ENCODE measurements at regions not wholly inside any gene's neighbourhood (a gene's known extent, or its start where the extent isn't known, plus 50 kb on each side); places are given as distances from the start of the nearest gene placed in this dataset.

DNA sequence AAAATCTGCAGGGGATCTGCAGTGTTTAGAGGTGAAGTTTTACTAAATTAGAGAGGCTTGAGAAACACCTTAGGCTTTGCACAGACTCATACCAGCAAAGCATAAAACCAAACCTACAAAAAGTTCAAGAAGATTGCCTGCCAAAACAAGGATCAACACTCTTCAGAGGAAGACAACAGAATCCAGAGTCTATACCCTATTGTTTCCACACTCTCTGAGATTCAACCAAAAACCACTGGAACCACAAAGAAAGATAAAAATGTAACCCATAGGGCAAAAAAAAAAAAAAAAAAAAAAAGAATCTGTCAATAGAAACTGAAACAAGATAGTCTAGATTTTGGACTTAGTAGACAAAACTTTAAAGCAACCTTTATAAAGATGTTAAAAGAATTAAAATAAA lies 102.7 kb downstream of the ANKRD60 start:
- Histone ChIP-seq H3K27me3 (replicated peaks; ENCODE audit: insufficient read depth, low read depth, low read length, poor library complexity) (no peaks in the 10 kb centered on the region), H3K9me3 (ENCODE audit: low read depth, low read length, poor library complexity, severe bottlenecking) (peaks cover 6% of the 10 kb centered on the region), H3K4me3 (ENCODE audit: low read depth, low read length, poor library complexity, severe bottlenecking) (no peak overlapping the region), H3K4me1 (ENCODE audit: insufficient read depth, low read length, poor library complexity, severe bottlenecking) (no peaks in the 10 kb centered on the region), H3K36me3 (ENCODE audit: insufficient read depth, low read length, poor library complexity, severe bottlenecking) (no peaks in the 10 kb centered on the region), H3K27ac (ENCODE audit: low read depth, low read length, poor library complexity, severe bottlenecking) (no peak overlapping the region)
- DNase-seq (ENCODE audit: low spot score) = no peak
- intact Hi-C loops (cut with micrococcal nuclease; ENCODE audit: unreplicated experiment) = no loop called here
- ChIA-PET POLR2A (ENCODE audit: low non-redundant PET) (no interaction called here), CTCF (no interaction called here)
- TF ChIP-seq, protein P1, sequence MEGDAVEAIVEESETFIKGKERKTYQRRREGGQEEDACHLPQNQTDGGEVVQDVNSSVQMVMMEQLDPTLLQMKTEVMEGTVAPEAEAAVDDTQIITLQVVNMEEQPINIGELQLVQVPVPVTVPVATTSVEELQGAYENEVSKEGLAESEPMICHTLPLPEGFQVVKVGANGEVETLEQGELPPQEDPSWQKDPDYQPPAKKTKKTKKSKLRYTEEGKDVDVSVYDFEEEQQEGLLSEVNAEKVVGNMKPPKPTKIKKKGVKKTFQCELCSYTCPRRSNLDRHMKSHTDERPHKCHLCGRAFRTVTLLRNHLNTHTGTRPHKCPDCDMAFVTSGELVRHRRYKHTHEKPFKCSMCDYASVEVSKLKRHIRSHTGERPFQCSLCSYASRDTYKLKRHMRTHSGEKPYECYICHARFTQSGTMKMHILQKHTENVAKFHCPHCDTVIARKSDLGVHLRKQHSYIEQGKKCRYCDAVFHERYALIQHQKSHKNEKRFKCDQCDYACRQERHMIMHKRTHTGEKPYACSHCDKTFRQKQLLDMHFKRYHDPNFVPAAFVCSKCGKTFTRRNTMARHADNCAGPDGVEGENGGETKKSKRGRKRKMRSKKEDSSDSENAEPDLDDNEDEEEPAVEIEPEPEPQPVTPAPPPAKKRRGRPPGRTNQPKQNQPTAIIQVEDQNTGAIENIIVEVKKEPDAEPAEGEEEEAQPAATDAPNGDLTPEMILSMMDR (conservative IDR thresholded peaks at IDR 0.05; ENCODE audit: low read depth, low read length) = no peak
- no peak for TF ChIP-seq EZH2 (IDR thresholded peaks at IDR 0.05; ENCODE audit: borderline replicate concordance, low read depth, low read length, poor library complexity, severe bottlenecking)
- BruUV-seq (replicated peaks) = no TSS peak

DNA sequence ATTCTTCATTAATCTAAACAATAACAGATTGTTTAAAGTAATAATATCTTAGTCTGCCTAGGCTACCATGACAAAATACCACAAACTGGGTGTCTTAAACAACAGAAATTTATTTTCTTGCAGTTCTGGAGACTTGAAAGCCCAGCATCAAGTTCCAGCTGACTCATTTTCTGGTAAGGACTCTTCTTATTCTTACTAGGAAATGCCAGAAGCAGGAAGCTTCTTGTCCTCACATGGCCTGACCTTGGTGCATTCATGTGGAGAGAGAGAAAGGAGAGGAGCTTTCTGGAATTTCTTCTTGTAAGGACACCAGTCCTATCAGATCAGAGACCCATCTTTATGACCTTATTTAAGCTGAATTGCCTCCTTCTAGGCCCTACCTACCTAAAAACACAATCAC lies 110.5 kb downstream of the ANKRD60 start:
- Histone ChIP-seq H3K4me3 (ENCODE audit: low read depth, low read length, poor library complexity, severe bottlenecking) (no peak overlapping the region), H3K9me3 (ENCODE audit: low read depth, low read length, poor library complexity, severe bottlenecking) (no peaks in the 10 kb centered on the region), H3K36me3 (ENCODE audit: insufficient read depth, low read length, poor library complexity, severe bottlenecking) (no peaks in the 10 kb centered on the region), H3K4me1 (ENCODE audit: insufficient read depth, low read length, poor library complexity, severe bottlenecking) (no peaks in the 10 kb centered on the region), H3K27ac (ENCODE audit: low read depth, low read length, poor library complexity, severe bottlenecking) (no peak overlapping the region), H3K27me3 (replicated peaks; ENCODE audit: insufficient read depth, low read depth, low read length, poor library complexity) (no peaks in the 10 kb centered on the region)
- ChIA-PET CTCF (no interaction called here), POLR2A (ENCODE audit: low non-redundant PET) (no interaction called here)
- TF ChIP-seq, protein P1 (conservative IDR thresholded peaks at IDR 0.05; ENCODE audit: low read depth, low read length) = no peak
- no peak for TF ChIP-seq EZH2 (IDR thresholded peaks at IDR 0.05; ENCODE audit: borderline replicate concordance, low read depth, low read length, poor library complexity, severe bottlenecking)
- intact Hi-C loops (cut with micrococcal nuclease; ENCODE audit: unreplicated experiment) = no loop called here
- no peak for DNase-seq (ENCODE audit: low spot score)
- BruUV-seq (replicated peaks) = no TSS peak

DNA sequence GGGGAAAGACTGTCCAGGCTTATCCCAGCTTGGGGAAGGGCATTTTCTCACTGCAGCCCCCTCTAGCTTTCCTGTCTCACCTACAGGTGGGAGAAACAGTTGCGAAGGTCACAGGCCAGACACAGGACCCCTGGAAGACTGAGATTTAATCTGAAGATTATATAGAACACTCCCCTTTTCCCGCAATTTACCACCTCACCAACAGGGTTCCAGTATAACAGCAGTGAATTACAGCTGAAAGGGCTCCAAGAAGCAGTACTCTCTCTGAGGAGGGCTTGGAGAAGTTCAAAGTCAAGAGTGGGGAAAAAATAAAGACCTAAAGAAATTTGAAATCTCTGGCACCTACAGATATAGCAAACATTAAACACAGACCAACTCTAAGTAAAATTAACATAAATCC lies 111.9 kb downstream of the ANKRD60 start:
- Histone ChIP-seq H3K9me3 (ENCODE audit: low read depth, low read length, poor library complexity, severe bottlenecking) (no peaks in the 10 kb centered on the region), H3K4me3 (ENCODE audit: low read depth, low read length, poor library complexity, severe bottlenecking) (no peak overlapping the region), H3K4me1 (ENCODE audit: insufficient read depth, low read length, poor library complexity, severe bottlenecking) (no peaks in the 10 kb centered on the region), H3K27ac (ENCODE audit: low read depth, low read length, poor library complexity, severe bottlenecking) (no peak overlapping the region), H3K36me3 (ENCODE audit: insufficient read depth, low read length, poor library complexity, severe bottlenecking) (no peaks in the 10 kb centered on the region), H3K27me3 (replicated peaks; ENCODE audit: insufficient read depth, low read depth, low read length, poor library complexity) (no peaks in the 10 kb centered on the region)
- no peak for TF ChIP-seq EZH2 (IDR thresholded peaks at IDR 0.05; ENCODE audit: borderline replicate concordance, low read depth, low read length, poor library complexity, severe bottlenecking)
- TF ChIP-seq, protein P1 (conservative IDR thresholded peaks at IDR 0.05; ENCODE audit: low read depth, low read length) = no peak
- DNase-seq (ENCODE audit: low spot score) = no peak
- no TSS peak for BruUV-seq (replicated peaks)
- intact Hi-C loops (cut with micrococcal nuclease; ENCODE audit: unreplicated experiment) = no loop called here
- POLR2A ChIA-PET (ENCODE audit: low non-redundant PET) = no interaction called here
- CTCF ChIA-PET = no interaction called here
